Fibroblast of mammary gland (primary cell): ENCODE measurements at regions not wholly inside any gene's neighbourhood (a gene's known extent, or its start where the extent isn't known, plus 50 kb on each side); places are given as distances from the start of the nearest gene placed in this dataset.

ENCODE experiments used
- DNase-seq: peaks from one replicate; pipeline ENCODE4 v3.0.0-alpha.2; 2010; ENCODE audit warnings: low read depth
- H3K4me3 ChIP-seq: 2 replicates; pipeline ENCODE4 v1.5.1; 2011; ENCODE audit warnings: low read depth, mild to moderate bottlenecking, low read length, moderate library complexity; ENCODE audit not compliant: control insufficient read depth
- CTCF ChIP-seq: conservative IDR thresholded peaks from 2 replicates; pipeline ENCODE4 v1.5.1; 2011; ENCODE audit warnings: low read depth, low read length, inconsistent platforms; ENCODE audit not compliant: control insufficient read depth, insufficient read depth

GRCh38 chr16:11423315-11424117 is 78.3 kb downstream of the RMI2 start:
- TF ChIP-seq CTCF, result no peak
- no peak overlapping the region for H3K4me3 ChIP-seq
- no peak for DNase-seq

GRCh38 chr16:11424118-11424460 is 78.8 kb downstream of the RMI2 start:
- H3K4me3 ChIP-seq, result no peak overlapping the region
- TF ChIP-seq CTCF, result no peak

GRCh38 chr16:11425140-11425539 is 79.9 kb downstream of the RMI2 start:
- no peak overlapping the region for H3K4me3 ChIP-seq
- no peak for DNase-seq
- TF ChIP-seq CTCF, result no peak

More at GRCh38 chr16:11424118-11424460, 78.8 kb downstream of the RMI2 start:
- DNase-seq, result no peak

GRCh38 chr16:11428623-11428953 is 83.3 kb downstream of the RMI2 start:
- no peak for DNase-seq

GRCh38 chr16:11429123-11429522 is 83.9 kb downstream of the RMI2 start:
- H3K4me3 ChIP-seq, result no peak overlapping the region
- no peak for DNase-seq
- TF ChIP-seq CTCF, result no peak

More at GRCh38 chr16:11428623-11428953, 83.3 kb downstream of the RMI2 start:
- no peak overlapping the region for H3K4me3 ChIP-seq
- TF ChIP-seq CTCF, result no peak

- DNase-seq, result peak; percentile 7
- no peak overlapping the region for H3K4me3 ChIP-seq
- no peak for TF ChIP-seq CTCF
These were observed 84.6 kb downstream of the RMI2 start for GRCh38 chr16:11429823-11430222.
